Left forelimb (tissue), 1 donor: ENCODE measurements at regions not wholly inside any gene's neighbourhood (a gene's known extent, or its start where the extent isn't known, plus 50 kb on each side); places are given as distances from the start of the nearest gene placed in this dataset.

ENCODE experiments used
- DNase-seq: peaks from one replicate; pipeline ENCODE4 v3.0.0-alpha.2; 2018; ENCODE audit warnings: low spot score

DNA sequence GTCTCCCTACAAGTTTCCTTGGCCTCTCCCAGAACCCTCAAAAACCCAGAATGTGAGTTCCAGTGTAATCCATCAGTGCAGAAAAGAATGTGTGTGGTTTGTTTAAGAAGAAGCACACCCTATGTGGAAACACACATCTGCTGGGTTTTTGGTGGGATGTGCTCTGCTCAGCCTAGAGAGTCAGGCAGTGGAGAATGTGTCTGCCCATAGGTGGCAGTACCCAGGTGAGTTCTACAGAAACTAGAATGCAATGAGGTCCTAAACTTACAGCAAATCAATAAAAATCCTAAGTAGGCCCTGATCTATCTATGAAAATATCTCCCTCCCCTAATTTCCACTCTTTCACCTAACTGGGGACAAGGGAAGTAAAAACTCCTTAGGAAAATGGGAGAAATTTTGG, 437.3 kb downstream of the DHX35 start:
- no peak for DNase-seq

DNA sequence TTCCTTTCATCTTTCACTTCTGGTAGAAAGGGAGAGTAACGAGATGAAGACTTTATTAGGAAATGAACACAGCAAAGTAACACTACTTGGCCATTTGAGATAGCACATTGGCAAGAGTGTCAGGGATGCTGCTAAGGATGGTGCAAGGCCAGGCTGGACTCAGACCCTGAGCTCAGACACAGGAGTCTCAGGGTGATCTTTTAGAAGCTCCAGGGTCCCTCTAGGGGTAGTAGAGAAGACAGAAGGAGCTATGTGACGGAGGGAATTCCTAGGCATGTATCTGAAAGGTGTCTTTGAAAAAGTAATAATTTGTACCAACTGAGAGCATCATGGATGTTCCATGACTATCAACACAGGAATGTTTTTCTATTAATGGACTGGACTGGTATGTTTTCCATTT, 436.5 kb downstream of the DHX35 start:
- no peak for DNase-seq

DNA sequence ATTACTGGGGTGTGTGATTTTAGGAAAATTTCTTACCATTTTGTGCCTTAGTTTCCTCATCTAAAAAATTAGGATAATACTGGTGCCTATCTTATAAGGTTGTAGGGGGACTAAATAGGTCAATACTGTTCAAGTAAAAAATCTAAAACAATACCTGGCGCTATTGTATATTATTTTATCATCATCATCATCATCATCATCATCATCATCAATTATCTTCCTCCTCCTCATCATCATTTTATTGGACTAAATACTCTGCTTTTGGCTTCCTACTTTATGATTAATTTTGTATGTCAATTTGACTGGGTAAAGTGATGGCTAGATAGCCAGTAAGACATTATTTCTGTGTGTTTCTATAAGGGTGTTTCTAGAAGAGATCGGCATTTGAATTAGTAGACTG, 435.5 kb downstream of the DHX35 start:
- no peak for DNase-seq

DNA sequence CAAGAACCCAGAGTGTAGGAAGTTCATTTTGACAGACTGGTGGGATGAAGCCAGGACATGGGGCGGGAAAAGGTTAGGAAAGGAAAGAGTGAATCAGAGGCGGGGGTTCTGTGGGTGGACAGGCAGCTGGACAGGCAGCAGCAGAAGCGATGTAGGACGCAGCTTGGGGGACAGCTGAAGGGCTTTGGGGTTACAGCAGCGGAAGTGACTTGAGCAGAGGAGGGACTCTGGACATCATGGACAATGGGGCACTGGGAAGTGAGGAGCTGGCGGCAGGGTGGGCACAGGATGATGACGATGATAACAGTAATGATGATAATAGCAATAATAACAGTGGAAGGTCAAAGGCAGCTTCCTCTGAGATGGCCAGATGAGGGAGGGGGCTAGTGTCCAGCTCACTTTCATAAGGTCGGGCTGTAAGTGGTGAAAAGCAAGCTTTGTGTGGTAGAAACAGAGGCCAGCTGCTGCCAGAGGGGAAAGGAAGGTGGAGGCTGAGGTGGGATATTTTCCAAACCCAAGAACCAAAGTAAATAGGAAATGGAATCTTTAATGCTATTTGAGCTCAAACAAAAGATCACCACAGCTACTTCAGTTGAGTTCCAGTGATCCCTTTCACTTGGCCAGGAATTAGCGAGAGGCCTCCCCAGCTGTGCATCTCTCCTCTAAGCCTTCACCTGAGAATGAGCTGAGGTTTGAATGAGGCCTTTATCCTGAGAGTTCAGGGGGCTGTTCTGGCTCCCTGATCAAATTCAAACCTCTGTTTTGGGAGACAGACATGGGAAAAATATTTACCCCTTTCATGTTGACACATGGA, 433.5 kb downstream of the DHX35 start:
- no peak for DNase-seq

DNA sequence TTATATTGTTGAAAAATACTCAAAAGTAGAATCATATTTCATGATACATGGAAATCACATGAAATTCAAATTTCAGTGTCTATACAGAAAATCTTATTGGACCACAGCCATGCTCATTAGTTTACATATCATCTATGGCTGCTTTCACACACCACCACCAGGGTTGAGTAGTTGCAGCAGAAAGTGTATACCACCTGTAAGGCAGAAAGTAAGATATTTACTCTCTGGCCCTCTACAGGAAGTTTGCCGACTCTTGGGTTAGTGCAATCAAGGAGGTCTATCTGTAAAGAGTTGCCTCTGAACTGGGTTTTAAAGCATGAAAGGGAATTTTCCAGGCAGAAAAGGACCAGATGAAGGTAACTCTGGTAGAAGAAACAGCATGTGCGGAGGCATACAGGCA, 432.3 kb downstream of the DHX35 start:
- DNase-seq: no peak

DNA sequence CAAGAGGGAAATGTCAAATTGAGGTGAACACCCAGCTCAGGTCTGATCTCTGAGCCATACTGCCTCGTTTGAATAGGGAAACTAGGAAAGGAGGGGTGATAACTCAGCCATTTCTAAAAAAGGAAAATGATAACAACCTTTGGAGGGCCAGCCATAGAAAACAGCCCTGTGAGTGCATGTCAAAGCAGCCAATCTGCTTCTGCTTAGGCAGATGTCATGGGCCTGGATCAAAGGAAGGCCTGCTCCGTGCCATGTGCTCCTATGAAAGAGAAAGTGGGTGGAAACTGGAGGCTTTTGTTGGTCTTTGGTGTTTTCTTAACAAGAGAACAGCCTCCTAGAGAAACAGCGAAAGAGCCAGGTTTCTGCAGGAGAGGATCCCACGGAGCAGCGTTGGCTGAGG, 428.0 kb downstream of the DHX35 start:
- DNase-seq: no peak

DNA sequence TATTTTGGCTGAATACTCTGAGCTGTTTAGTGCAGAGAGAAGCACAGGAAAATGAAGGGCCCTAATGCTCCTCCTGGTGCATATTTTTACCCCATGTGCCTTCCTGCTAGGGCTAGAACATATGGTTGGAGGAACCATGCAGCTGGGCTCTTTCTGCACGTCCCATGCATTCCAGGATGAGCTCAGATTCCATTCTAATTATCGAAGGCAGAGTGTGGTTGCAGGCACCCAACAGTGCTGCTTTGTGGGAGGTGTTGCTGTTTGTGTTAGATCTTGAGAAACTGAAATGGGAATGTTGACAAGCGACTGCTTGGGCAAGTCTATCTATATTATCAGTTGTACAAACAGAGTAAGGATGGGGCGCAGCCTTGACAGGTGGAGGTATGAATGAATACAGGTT, 419.5 kb downstream of the DHX35 start:
- DNase-seq: no peak

DNA sequence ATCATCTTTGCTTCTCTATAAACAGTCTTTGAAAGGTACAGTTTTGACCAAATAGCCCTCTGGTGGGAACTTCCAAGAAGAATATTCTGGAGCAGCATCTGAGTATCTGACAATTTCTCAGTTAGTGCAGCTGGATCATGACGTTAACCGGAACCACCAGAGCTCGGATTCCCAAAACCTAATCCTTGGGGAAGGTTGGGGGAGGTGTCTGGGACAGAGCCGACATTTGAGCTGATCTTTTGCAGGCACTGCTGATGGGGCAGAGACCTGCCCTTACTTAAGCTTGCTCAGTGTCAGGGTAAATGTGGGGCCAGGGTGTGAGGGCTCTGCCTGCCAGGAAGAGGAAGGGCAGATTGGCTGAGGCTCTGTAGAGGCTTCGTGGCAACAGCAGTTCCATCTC, 416.6 kb downstream of the DHX35 start:
- DNase-seq: no peak

DNA sequence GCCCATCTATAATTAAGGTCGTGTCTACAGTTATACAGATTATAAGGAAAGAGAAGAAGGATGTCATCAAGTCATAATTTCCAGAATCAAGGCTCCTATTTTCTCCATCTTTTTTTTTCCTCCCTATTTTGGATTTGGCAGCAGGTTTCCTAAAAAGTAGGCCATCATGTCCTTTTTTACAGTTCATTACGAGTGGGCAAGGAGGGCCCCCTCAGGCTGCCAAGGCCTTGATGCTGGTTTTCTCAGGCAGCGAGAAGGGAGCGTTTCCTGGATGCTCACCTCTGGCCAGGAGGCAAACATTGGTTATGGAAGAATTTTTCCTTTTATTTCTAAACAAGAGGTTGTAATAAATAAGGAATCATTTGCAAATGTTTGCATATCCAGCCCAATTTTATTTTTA, 414.6 kb downstream of the DHX35 start:
- DNase-seq: no peak

DNA sequence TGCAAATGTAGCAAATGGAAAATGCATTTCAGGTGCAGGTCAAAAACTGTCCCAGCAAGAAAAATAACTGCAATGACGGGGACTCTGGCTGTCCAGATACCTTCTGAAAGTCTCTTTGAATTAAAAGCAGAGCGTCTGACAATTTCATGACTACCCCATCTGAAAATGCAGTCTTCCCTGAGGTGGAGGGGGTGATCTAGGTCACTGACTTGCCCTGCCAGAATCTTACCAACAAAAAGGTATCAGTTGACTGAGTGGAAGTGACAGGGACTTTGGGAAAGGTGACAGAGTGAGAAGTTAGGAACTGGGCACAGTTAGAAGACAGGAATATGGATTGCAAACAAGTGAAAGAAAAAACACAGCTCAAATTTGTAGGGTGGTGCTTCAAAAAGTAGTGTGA, 402.2 kb downstream of the DHX35 start:
- no peak for DNase-seq

DNA sequence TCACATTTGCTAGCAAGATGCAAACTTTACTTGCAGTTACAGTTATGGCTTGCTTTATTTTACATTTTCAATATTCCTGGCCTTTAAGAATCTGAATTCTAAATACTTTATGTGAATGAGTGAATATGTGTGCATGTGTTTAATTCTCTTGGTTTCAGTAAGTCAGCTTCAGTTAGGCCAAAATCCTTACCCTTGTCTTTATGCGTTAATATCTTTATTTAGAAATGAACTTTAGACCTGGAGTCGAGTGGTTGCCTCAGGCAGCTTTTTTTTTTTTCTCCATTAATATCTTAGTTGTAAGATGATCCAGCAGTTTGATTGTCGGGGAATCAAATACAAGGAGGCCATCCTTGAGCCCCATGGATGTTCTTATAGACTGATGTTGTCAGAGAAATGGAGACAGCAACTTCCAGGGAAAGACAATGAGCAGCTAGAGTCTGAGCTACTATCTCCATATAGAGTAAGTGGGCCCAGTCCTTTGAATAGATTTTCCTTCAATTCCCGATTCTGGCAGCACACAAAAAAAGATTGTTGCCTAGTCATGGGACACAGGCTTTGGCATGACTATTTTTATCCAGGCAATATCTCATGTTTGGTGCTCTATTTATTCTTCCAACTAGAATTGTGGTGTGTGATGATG, 398.0 kb downstream of the DHX35 start:
- DNase-seq: no peak

DNA sequence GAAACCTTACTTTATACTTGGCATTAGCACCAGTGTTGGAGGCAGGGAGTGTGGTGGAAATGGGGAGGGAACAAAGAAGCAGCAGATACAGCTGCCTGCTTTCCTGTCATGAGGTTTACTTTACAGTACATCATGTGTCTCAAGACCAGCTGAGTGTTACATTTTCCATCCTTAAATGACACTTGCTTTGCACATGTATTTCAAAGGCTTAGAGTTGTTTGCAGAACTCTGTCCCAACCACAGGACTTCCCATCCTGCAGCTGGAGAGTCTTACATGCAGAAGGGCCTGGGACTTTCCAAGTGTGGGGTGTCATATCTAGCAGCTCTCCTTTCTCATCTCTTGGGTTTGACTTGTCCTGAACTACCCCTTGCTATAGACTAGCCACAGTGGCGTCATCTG, 395.9 kb downstream of the DHX35 start:
- no peak for DNase-seq

DNA sequence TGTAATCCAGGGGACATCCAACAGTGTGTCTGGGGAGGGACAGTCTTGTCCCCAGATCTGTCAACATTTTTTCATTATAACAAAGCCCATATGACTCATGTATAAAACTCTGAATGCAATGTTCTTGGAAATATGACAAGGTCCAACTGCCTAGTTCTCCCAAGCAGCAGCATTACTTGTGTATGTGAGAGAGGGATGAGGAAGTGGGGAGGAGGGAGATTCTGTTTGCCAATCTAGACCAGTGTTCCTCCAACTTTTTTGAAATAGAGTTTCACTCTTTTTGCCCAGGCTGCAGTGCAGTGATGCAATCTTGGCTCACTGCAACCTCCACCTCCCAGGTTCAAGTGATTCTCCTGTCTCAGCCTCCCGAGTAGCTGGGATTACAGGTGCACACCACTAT, 394.8 kb downstream of the DHX35 start:
- no peak for DNase-seq

DNA sequence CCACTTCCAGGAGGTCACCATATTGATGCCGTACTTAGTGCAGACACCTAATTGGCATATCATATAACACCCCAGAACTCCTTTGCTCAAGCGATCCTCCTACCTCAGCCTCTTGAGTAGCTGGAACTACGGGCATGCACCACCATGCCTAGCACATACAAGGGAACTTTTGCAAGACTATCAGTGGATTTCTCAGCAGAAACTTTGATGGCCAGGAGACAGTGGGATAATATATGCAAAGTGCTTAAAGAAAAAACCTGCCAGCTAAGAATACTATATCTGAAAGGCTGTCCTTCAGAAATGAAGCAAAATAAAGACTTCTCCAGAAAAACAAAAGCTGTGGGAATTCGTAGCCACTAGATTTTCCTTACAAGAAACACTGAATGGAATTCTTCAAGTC, 387.1 kb downstream of the DHX35 start:
- no peak for DNase-seq

DNA sequence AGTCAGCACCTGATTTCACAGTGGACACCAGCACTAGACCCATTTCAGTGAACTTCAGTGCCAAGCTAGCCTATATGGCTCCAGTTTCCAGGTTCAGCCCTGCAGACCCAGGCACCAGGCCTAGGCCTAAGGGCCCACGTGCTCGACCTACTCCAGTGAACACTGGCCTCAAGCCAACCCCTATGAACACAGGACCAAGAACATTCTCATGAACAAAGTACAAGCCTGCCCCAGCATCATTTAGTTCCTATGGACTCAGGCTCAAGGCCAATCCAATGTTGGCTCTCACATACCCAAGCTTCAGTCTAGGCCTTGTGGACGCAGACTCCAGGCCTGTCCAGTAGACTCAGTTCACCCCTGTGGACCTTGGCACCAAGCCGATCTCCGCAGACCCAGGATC, 385.5 kb downstream of the DHX35 start:
- no peak for DNase-seq

DNA sequence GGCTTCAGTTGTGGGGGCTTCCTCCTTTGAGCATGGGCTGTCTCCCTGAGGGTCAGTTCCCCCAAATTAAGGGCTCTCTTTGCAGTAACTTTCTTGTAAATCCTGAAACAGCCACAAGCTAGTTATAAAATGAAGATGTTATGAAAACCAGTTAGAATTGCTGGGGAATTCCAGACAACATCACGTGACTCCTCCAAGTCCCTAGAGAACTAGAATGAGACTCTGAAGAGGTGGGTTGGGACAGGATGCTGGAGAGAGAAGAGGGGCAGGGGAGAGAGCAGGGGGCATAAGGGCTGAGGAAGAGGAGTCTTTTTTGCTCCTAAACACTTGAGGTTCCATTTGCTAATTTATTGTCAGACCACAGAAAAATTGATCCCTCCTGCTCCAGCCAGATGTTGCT, 380.3 kb downstream of the DHX35 start:
- DNase-seq: no peak

DNA sequence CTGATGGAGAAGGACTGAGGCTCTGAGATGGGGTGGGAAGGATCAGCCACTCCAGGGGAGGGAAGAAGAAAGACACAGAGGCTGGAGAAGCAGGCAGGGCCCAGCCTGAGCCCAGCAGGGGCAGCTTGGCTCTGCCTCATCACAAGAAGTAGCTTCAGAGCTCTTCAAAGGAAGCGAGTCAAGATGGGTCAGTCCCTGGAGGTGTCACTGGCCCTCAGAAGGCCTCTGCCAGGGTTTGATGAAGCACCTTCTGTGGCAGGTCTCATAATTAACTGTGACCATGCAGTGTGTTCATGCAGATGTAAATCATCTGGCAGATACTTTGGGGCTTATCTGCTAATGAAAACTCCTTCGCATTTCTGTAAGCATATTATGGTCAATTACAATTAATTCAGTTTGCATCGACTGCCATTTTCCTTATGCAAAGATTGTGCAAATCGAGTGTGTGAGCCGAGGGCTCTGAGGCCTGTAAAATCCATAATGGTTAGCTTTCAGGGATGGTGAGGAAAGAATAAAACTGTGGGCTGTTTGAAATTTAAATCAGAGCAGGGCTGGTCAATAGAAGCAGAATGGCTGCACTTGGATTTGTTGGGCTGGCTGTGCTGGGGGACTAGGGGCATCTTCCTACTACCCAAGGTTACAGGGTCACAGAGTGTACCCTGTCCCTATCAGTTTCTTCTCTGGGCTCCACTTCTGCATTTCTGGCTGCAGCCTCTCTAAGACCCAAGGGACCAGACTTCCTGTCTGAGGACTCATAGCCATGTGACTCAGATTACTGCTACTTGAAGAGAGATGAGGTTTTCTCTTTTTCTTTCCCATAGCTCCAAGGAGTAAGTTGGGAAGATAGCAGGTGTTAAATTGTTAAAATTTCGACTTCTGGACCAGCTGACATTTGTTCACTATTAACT, 376.6 kb downstream of the DHX35 start:
- DNase-seq: no peak

DNA sequence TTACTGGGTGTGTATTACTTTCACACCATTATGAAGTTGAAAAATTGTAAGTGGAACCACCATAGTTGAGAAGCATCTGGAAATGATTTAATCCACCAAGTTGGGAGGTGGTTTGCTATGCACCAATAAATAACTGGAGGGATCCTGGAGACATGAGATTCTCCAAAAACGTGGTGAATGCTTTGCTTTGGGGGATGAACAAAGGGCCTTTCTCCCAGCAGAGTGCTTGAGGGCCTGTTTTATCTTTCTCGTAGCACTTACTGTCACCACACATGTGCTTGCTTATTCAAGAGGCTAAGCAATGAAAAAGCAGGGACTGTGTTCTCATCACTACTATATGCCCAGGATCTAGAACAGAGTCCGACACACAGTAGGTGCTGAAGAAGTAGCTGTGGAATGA, 371.1 kb downstream of the DHX35 start:
- DNase-seq: no peak

DNA sequence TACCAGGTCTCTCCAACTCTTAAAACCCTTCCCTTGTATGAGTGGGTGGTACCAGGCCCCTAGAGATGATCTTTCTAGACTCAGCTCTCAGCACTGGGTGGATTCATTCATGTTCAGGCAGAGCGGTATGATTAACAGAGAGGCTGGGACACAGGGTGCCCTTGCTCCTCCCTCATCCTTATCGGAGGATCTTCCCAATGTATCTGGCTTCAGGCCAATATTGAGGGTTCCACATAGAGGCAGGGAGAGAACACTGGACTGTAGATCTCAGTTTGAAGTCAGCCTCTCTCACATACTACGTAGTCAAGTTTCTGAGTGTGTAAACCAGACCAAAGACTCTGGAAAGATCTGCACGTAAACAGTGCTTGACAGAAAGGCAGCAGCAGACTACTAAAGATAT, 366.2 kb downstream of the DHX35 start:
- no peak for DNase-seq

DNA sequence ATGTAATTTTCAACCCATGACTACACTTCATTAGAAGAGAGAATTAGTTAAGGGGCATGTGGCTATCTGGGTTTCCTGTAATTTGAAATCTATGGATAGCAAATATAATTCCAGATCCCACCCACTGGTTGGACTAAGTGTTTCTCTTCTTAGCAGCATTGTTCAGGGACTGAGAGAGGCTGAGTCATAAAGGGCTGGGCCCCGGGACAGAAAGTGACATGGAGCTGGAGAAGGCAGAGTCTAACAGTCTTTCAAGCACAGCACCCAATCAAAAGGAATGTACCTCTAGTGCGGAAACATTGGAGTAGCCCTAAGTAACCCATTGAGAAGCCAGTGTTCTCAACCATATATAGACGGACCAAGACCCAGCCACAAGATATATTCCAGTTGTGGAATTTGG, 363.9 kb downstream of the DHX35 start:
- no peak for DNase-seq

DNA sequence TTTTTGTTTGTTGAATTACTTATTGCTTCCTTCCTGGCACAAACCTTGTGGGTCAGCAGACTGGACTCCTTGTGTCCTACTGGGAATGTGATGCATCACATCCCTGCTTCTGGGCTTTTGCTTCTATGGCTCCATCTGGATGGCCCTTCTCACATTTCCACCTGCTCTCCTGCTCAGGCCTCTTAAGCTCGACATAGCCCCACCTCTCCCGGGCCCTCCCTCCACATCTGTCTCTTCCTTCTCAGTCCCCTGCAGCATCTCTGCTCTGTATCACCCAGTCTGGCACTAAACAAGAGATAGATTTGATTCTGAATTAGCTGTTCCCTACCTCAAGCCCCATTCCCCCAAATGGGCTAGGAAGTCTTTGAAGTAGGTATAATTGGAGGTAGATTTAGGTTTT, 356.8 kb downstream of the DHX35 start:
- no peak for DNase-seq

DNA sequence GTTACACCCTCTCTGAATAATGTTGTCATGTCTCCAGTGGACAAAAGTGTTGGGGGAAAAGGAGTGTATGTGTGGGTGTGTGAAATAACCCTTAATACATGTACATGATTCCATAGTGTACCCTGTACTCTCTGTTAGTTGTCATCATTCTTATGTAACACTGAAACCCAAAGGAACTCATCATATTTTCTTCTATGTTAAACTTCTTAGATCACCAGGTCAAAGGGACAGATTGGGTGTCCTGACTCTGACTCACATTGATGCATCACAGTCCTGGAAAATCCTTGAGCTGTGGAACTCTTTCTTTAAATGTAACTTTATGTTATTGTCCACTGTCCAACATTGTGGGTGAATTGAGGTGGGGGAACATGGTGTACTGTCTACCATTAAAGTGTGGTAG, 350.5 kb downstream of the DHX35 start:
- DNase-seq: no peak
